ENCODE measurements at regions not wholly inside any gene's neighbourhood (a gene's known extent, or its start where the extent isn't known, plus 50 kb on each side); places are given as distances from the start of the nearest gene placed in this dataset.

- TF ChIP-seq EZH2 (IDR thresholded peaks at IDR 0.05; ENCODE audit: insufficient read depth, poor library complexity, severe bottlenecking) (no peak), EZH2phosphoT487 (IDR thresholded peaks at IDR 0.05; ENCODE audit: insufficient read depth, low read depth) (no peak)
Observed at GRCh38 chr2:58543442-58543841, 302.3 kb upstream of the FANCL start.

Measured in GM23248 (cell line).